CMK (cell line): ENCODE measurements at regions not wholly inside any gene's neighbourhood (a gene's known extent, or its start where the extent isn't known, plus 50 kb on each side); places are given as distances from the start of the nearest gene placed in this dataset.

Experiments used
- DNase-seq: peaks from one replicate; pipeline ENCODE4 v3.0.0-alpha.2; 2010; ENCODE audit warnings: low read depth

DNA sequence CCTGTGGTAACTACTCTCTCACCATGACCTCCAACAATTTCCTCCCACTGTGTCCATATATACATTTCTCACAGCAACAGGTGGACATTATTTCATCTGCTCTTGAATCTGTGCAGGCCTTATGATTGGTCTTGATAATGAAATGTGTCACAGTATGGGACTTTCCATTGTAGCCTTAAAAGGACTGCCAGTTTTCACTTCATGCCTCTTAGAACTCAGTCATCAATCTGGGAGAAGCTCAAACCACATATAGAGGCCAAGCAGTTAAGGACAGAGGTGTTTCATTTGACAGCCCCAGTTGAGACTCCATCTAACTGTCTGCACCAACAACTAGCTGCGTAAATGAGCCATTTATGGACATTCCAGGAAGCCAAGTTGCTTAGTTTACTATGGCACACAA is 1534.8 kb downstream of the ARAP2 start:
- no peak for DNase-seq

DNA sequence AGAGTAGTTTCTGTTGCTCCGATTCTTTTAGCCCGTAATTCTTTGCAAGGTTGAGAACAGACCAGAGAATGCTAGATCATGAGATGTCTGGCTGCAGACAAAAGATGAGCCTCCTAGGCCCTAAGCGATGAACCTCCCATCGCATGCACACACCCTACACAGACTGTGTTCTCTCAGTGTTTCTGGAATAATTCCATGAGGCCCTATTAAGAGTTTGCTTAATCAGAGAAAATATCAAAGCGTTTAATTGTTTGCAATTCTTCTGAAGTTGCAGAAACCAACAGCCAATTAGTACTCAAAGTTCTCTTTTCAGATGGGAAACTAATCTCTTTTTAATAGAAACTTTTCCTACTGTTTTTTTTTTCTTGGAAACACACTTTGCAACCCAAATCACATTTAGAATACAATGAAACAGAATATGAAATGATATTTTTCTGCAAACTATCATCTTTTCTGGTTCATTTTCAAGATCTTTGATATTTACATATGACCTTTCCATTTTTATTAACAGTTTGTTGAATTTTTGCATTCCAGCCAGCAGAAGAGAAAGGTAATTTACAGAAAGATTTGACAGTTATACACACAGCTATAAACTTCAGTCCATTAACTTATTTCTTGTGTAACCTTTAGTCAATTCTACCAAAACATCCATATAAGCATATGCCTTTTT is 1525.6 kb downstream of the ARAP2 start:
- no peak for DNase-seq

DNA sequence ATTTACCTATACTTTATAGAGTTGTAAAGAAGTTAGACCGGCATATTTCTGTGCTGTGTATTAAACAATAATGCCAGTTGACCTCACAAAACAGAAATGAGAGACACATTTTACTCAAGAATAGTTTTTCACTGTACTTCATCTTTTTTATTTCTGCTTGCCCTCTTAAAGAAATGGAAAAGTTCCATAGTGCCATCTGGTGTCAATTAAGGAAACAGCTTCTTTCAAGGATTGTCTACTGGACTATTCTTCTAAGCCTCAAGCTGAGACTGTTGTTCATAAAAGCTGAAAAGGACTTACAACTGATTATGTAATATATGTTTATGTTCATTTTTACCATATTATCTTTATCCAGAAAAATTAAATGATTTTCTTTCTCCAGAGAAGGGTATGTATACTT is 1523.7 kb downstream of the ARAP2 start:
- no peak for DNase-seq

DNA sequence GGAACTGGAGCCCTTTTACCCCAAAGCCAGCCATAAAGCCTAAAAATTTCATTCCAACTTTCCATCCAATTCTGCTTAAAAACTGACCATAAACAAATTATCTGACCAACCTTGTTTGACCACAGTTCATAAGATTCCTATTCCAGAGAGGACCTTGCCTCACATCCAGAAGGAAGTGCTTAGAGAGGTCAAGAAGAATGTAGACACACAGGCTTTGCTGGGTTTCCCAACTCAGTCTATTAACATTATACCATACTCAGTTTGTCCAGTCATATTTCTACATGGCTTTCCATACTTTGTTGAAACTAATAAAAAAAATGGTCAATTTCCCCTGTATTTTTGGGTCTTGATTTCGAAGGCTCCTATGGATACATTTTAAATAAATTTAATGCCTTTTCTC is 1522.5 kb downstream of the ARAP2 start:
- DNase-seq: no peak

DNA sequence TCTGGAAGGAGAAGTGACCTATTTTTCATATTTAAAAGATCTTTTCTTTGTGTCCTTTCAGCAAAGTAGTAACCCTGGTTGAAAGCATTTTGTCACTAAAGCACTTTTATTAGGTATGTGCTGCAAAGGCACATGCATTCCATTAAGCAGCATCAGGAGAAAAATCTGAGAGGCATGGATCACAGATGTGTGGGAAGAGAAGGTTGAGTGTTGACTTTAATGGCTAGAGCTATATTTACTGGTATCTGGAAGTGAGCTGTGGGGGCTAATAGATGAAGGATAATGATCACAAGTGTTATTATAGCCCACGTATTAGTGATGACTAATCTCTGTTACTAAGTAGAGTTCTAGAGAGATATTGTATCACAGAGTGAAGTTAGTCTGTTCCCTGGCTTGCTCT is 1520.7 kb downstream of the ARAP2 start:
- DNase-seq: no peak

DNA sequence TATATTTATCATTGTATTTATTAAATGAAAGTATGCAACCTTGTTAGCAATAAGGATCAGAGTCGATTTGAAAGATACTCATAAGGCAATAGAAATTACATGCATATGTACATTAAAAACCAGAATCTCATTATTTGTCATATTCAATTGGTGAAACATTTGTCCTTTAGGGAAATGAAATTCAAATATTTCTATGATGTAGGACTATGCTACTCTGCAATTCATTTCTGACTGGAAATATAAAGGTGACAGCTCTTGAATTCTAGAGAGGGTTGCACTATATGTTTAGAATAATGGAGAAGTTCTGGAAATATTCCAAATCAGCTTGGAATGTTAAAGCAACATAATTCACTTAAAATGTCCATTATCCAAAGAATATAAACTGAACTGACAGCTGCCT is 1519.8 kb downstream of the ARAP2 start:
- no peak for DNase-seq

DNA sequence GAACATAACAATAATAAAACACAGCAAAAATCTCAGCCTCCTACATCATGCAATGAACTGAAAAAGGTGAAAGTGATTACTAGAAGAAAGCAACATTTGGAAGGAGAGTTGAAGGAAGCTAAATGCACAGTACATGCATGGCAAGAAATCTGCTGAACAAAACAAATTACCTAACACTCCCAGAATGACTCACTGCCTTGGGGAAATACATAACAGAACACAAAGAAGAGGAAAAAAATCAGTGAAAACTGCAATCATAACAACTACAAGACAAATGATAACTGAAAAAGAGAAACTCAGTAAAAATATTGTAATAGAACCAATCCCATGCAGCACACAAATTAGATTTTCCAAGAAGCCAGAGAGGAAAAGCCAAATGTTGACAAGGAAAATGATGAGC is 1513.2 kb downstream of the ARAP2 start:
- DNase-seq: no peak

DNA sequence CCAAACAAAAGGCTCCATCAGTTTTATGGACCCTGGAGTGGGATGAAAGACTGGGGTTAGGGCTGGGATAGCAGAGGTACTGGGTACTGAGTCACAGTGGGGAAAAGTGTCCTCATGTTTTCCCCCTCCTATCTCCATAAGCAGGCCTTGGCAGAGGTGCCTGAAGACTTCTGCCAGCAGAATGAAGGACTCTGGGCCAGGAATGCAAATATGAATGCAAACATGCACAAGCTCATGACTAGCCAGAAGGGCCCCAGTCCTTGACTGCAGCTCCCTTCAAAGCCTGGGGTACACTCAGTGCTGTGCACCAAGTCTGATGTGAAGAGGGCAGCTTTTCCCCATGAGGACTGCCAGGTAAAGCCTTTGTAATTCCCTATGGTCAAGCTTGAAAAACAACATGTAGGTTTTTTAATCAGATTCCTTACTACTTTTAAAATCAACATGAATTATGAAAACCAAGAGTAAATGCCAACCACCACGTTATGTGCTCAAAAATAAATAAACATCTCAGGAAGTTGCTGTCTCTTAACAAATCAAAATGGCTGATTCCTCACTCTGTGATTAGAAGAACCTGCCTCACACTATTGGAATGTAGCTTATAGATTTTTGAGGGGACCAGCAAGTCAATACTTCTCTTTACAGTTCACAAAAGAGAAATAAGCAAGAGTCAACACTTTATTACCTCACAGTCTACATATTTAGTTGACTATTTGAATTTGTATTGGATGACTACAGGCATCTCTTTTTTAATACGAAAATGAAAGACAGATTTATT is 1512.0 kb downstream of the ARAP2 start:
- DNase-seq: no peak

DNA sequence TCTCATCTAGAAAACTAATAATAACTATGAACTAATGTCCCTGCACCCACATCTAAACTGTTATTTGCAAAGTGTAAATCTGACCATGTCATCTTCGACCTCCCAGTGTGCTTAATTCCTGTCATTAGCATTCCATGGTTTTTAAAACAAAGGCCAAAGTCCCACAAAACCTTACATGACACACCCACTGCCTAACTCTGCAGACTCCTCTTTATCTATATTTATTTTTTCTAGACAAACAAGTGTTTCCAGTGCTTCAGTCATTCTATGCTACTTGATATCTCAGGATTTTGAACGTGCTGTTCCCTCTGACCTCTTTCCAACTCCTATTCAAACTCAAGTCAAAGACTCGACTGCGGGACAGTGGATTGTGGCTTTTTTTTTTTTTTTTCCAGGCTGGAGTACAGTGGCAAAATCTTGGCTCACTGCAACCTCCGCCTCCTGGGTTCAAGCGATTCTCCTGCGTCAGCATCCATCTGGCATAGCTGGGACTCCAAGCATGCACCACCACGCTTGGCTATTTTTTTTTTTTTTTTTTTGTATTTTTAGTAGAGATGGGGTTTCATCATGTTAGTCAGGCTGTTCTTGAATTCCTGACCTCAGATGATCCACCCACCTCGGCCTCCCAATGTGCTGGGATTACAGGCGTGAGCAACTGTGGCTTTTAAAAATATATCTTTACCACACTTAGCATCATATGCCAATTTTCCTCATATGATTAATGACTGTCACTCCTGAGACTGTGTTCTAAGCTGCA is 1511.0 kb downstream of the ARAP2 start:
- no peak for DNase-seq

DNA sequence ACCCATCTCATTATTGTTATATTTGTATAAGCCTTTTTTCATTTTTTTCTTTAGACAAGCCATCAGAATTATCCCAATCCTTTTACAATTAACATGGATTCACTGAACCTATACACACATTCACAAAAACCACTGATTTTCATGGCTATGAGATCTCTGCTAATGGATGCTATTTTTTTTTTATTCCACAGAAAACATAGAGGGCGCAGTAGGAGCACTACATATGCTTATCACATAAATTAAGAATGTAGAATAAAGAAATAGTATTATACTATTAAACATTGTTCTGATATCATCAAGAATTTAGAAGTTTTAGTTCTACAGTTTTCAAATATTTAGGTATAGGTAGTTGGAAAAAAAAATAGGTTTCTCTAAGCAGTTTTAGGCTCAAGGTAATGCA is 1477.4 kb downstream of the ARAP2 start:
- DNase-seq: no peak

DNA sequence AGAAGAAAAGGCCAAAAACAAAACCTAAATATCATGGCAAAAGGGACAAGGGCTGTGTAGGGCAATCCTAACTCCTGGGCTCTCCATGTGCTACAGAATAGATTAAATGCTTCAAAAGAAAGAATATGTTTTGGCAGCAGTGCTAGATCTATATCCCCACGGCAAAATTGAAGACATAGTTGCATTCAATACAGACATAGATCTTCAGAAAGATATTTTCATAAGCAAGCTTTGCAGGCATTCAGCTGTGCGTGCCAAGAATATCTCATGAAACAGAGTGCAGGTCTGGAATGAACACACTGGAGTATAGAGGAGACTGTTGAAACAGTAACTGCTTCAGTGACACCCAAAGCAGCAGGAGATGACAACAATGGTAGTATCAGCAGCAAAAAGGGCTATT is 1476.9 kb downstream of the ARAP2 start:
- no peak for DNase-seq

DNA sequence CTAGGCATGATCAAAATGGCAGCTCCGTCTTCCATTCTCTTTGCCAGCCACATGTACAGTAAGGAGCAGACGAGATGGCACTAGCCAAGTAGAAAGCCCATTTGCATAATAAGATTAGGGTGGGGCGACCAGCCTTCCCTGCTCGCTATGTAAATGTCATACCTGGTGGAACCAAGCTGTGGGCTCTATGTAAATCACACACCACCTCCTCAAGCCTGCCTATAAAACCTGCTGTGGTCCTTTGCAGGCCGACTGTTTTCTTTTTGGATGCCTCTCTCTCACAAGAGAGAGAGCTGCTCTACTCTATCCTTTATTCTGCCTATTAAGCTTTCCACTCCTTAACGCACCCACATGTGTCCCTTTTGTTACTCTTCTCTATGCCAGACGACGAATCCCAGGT is 1472.7 kb downstream of the ARAP2 start:
- no peak for DNase-seq

DNA sequence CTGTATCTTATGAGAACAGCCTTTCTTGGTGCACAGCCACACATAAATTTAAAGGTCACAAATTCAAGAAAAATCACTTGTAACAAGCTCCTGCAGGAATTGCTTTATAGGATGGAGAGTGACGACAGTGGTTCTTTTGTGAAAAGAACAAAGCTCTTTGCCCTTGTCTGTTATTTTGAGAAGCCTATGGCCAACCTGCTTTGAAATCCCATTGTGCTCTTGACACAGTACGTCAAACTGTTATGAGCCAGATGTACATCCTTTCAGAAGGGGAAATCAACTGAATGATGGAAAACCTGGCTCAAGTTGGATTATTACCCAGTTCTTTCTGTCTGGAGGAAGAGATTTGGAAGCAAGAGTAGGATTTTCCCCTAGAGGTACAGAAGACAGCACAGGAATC is 1454.2 kb downstream of the ARAP2 start:
- DNase-seq: no peak

DNA sequence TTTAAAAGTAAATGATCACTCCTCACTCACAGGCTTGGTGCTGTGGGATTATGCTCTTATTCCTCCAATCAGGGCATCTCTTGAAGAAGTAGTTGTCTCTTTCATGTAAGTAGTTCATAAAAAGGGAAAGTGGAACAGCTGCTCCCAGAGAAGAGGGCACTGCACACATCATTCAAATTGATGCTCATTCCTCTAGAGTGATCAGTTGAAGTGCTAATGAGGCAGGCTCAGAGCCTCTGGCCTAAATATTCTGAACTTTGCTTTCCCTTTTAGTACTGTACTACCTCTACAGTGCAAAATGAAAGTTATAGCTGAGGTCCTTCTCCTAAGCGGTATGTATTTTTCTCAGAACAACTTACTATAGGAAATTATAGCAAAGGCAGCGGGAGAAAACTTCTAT is 1453.1 kb downstream of the ARAP2 start:
- no peak for DNase-seq

DNA sequence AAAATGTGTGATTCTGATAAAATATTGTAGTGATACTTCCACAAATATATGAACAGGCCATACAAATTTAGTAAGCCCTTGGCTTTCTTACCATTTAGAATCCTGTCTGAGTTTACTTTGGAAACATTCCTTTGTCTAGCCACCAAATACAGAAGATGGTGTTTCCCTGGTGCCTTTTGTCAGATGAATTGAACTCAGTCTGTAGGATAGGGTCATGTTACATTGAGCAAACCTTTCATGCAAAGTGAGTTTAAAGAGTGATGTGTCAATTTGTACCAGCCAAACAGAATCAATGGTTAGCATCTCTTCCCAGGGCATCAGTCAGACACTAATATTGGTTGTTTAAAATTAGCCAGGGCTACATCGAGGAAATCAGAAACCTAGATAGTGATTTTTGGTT is 1443.4 kb downstream of the ARAP2 start:
- DNase-seq: no peak

DNA sequence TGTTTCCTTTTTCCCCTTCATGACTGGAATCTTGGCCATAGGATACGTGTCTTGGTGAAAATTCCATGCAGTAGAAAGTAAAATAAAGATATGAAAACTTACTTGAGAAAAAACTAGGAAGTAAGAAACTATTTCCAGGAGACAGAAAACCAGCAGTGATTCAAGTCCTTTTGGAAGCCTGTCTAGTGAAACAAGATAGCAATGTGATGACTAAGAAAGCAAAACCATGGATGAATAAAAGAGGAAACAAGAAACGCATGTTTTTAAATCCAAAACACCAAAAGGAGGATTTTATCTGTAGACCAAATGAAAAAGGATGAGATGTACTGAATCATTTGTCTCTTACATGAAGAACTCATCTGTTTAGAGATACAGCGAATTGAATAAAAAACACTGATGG is 1430.0 kb downstream of the ARAP2 start:
- no peak for DNase-seq

DNA sequence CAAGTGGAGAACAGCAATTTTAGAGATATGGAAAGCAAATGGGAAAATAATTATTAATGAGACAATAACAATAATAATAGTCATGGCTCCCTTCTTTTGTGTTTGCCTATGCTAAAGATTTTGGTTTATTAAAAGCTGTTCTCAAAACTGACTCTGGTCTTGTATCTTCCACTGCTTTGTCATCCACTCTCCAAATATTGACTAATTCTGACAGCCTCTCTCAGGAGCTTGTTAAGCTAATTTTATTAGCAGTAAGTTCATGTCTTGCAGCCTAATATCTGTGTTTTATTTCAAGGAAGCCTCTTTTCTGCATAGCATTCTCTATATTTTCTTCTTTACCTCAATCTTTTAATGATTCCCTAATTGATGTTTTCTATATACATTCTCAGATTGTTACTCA is 1419.8 kb downstream of the ARAP2 start:
- no peak for DNase-seq

DNA sequence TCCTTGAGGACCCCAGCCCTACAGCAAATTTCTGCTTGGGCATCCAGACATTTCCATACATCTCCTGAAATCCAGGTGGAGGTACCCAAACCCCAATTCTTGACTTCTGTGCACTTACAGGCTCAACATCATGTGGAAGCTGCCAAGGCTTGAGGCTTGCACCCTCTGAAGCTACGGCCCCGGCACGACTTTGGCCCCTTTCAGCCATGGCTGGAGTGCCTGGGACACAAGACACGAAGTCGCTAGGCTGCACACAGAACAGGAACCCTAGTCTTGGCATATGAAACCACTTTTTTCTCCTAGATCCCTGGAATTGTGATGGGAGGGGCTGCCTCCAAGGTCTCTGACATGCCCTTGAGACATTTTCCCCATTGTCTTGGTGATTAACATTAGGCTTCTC is 1417.7 kb downstream of the ARAP2 start:
- DNase-seq: no peak

DNA sequence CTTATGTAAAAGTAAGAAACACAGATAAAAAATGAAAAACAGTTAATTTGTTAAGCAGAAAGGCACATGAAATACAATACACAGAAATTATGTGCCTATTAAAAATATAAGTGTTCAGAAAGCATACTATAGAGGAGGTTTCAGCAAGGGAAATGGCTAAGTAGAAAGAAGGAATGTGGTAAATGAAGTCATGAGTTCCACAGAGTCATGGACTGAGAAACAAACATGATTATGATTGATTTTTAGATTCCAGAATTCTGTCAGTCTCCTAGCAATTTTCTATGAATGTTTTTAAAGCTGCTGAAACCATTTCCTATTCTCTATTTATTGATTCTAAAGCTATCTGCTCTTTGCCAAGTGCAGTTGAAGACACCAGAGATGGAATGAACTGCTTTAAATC is 1398.4 kb downstream of the ARAP2 start:
- DNase-seq: no peak

DNA sequence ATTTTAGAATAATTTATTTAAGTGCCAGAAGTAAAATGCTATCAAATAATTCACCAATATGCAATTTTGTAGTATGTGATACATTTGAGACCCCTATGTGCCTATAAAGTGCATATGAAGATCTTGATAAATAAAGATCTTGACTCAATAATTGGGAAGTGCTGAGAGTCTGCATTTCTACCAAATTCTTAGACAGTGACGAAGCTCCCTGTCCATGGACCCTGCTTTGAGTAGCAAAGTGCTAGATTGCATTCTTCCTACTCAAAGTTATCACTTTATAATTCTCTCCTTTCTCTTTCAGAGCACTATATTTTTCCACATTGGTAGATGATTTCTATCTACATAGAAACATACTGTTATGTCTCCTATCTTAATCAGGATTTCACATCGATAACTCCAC is 1393.9 kb downstream of the ARAP2 start:
- no peak for DNase-seq

DNA sequence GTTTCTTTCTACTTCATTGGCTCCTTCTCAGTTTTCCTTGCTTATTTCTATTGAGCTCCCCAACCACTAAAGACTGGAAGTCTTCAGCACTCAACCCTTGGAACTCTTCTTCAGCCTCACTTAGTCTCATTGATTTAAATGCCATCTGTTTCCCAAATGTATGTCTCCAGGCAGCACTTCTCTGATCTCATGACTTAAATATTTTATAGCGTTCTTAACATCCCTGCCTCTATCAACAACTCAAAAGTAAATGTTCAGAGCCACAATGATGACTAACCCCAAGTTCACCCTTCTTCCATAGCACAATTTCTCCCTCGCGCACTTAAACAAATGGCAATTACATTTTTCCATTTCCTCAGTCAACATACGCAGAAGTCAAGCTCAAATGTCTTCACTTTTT is 1393.3 kb downstream of the ARAP2 start:
- no peak for DNase-seq

DNA sequence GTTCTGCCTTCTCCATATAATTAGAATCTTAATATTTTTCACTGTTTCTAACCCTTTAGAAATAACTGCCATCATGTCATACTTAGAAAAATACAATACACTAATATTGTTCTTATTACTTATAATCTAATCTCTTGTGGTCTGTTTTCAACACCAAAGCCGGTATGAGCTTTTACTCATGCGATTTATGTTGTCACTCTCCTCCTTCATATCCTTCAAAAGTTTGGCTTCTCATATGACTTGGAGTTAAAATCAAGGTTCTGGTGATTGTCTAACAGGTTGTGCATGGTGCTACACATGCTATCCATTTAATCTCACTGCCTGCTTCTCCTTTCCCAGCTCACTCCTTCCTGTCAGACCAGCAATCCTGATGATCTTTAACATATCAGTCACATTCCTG is 1392.9 kb downstream of the ARAP2 start:
- no peak for DNase-seq

DNA sequence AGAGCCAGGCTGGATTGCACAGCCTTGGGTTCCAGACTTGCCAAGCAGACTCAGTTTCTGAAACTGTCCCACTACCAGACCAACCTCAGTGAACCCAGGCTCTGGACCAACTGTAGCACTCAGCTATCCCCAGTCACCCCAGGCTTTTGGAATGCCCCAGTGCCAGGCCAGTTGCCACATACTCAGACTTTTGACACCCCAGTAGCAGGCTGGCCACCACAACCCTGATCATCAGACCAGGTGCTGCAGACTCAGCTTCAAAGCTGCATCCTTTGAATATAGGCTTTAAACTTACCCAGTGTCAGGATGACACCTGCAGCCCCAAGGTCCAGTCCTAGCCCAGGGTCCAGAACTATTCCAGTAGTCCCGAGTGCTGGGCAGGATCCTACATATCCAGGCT is 1389.9 kb downstream of the ARAP2 start:
- no peak for DNase-seq
